GM18907 (cell line): ENCODE measurements at regions not wholly inside any gene's neighbourhood (a gene's known extent, or its start where the extent isn't known, plus 50 kb on each side); places are given as distances from the start of the nearest gene placed in this dataset.
"Not testable (repeated sequence)": the region's sequence is repeated elsewhere in the genome, so short reads cannot be mapped to it uniquely, and the experiment has no call there.

Source experiments
- ATAC-seq: cut with Tn5 transposase; IDR thresholded peaks from one replicate; pipeline ENCODE4 v1.9.1; 2021; ENCODE audit warnings: mild to moderate bottlenecking, moderate library complexity; ENCODE audit not compliant: unreplicated experiment

GRCh38 chr4:12022409-12022808, 593.7 kb upstream of the HS3ST1 start:
- no peak for ATAC-seq

GRCh38 chr4:12016729-12017128, 588.0 kb upstream of the HS3ST1 start:
- no peak for ATAC-seq

- ATAC-seq: no peak
Observed at GRCh38 chr4:12005471-12005870, 576.8 kb upstream of the HS3ST1 start.

GRCh38 chr4:11996581-11996980, 567.9 kb upstream of the HS3ST1 start:
- ATAC-seq: not testable (repeated sequence)

- no peak for ATAC-seq
Observed at GRCh38 chr4:11976726-11977263, 548.1 kb upstream of the HS3ST1 start.

- ATAC-seq: no peak
Observed at GRCh38 chr4:11973270-11973669, 544.6 kb upstream of the HS3ST1 start.

- ATAC-seq: no peak
Observed at GRCh38 chr4:11970754-11971153, 542.1 kb upstream of the HS3ST1 start.

GRCh38 chr4:11966782-11967181, 538.1 kb upstream of the HS3ST1 start:
- no peak for ATAC-seq

- ATAC-seq: no peak
Observed at GRCh38 chr4:11954093-11954492, 525.4 kb upstream of the HS3ST1 start.

GRCh38 chr4:11949355-11949754, 520.7 kb upstream of the HS3ST1 start:
- ATAC-seq: no peak

GRCh38 chr4:11947629-11948028, 518.9 kb upstream of the HS3ST1 start:
- ATAC-seq: not testable (repeated sequence)

- ATAC-seq: no peak
Observed at GRCh38 chr4:11937941-11938340, 509.2 kb upstream of the HS3ST1 start.

- no peak for ATAC-seq
Observed at GRCh38 chr4:11931266-11931820, 502.6 kb upstream of the HS3ST1 start.

- ATAC-seq: no peak
Observed at GRCh38 chr4:11929080-11929479, 500.4 kb upstream of the HS3ST1 start.

GRCh38 chr4:11919316-11919715, 490.6 kb upstream of the HS3ST1 start:
- ATAC-seq: no peak

- no peak for ATAC-seq
Observed at GRCh38 chr4:11914406-11914805, 485.7 kb upstream of the HS3ST1 start.

- no peak for ATAC-seq
Observed at GRCh38 chr4:11912886-11913285, 484.2 kb upstream of the HS3ST1 start.

- ATAC-seq: no peak
Observed at GRCh38 chr4:11910812-11911211, 482.1 kb upstream of the HS3ST1 start.

- ATAC-seq: no peak
Observed at GRCh38 chr4:11908712-11909111, 480.0 kb upstream of the HS3ST1 start.

- ATAC-seq: no peak
Observed at GRCh38 chr4:11908205-11908604, 479.5 kb upstream of the HS3ST1 start.

- ATAC-seq: no peak
Observed at GRCh38 chr4:11904846-11905739, 476.4 kb upstream of the HS3ST1 start.

- ATAC-seq: no peak
Observed at GRCh38 chr4:11904117-11904535, 475.4 kb upstream of the HS3ST1 start.
